ENCODE measurements at regions not wholly inside any gene's neighbourhood (a gene's known extent, or its start where the extent isn't known, plus 50 kb on each side); places are given as distances from the start of the nearest gene placed in this dataset.

DNA sequence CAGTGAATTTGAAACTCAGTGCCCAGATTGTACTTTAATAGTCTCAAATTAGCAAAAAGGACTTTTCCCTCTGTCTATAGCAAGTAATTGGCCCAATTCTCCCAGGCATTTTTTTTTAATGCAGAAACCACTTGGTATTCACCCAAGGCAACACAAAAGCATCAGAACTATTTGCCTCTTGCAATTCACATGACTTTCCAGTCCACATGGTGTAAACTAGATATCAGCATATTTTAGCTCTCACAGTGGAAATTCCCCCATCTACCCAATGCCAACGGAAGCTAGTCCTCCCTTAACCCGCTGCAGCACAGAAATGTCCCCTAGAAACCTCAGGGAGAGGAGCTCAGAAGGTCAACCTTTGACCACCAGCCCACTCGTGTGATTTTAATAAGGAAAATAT lies 103.4 kb upstream of the CDYL start:
- 82% methylated on average over 3 of the region's 3 CpGs for WGBS, 2 donors
- H3K4me3 ChIP-seq = no peak overlapping the region
- no peaks in the 10 kb centered on the region for H3K9me3 ChIP-seq
- H3K27me3 ChIP-seq = no peaks in the 10 kb centered on the region
- no peak overlapping the region for H3K27ac ChIP-seq
- intact Hi-C loops (cut with DNase I) = no loop called here
- H3K4me1 ChIP-seq = no peaks in the 10 kb centered on the region
- TF ChIP-seq EP300 (IDR thresholded peaks at IDR 0.05) (no peak), POLR2A (IDR thresholded peaks at IDR 0.05) (no peak), POLR2AphosphoS5 (IDR thresholded peaks at IDR 0.05) (no peak)
- TF ChIP-seq, protein P1, sequence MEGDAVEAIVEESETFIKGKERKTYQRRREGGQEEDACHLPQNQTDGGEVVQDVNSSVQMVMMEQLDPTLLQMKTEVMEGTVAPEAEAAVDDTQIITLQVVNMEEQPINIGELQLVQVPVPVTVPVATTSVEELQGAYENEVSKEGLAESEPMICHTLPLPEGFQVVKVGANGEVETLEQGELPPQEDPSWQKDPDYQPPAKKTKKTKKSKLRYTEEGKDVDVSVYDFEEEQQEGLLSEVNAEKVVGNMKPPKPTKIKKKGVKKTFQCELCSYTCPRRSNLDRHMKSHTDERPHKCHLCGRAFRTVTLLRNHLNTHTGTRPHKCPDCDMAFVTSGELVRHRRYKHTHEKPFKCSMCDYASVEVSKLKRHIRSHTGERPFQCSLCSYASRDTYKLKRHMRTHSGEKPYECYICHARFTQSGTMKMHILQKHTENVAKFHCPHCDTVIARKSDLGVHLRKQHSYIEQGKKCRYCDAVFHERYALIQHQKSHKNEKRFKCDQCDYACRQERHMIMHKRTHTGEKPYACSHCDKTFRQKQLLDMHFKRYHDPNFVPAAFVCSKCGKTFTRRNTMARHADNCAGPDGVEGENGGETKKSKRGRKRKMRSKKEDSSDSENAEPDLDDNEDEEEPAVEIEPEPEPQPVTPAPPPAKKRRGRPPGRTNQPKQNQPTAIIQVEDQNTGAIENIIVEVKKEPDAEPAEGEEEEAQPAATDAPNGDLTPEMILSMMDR (IDR thresholded peaks at IDR 0.05) = no peak
- no peak for DNase-seq
- no peaks in the 10 kb centered on the region for H3K36me3 ChIP-seq

DNA sequence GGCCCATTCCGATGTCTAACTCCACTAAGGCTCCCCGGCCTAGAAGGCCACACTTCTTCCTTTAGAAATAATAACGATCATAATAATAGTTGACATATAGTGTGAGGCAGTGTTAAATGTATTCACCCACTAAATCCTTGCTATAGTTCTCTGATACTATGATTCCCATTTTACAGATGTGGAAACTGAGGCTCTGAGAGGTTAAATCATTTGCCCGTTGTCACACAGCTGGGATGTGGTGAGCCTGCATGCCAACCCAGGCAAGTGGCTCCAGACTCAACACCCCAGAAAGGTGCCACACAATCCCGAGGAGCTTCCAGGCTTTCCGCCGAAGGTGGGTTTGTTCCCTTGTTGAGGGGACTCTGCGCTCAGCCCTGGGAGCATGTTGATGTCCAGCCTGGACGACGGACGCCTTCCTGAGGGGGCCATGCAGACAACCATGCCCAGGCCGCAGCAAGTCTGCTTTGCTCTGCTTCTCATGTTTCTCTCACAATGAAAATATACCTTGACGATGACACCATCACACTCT lies 104.6 kb upstream of the CDYL start:
- no peak for DNase-seq
- TF ChIP-seq POLR2A (IDR thresholded peaks at IDR 0.05) (no peak), POLR2AphosphoS5 (IDR thresholded peaks at IDR 0.05) (no peak), EP300 (IDR thresholded peaks at IDR 0.05) (no peak)
- TF ChIP-seq, protein P1 (IDR thresholded peaks at IDR 0.05) = no peak
- no peak overlapping the region for H3K4me3 ChIP-seq
- H3K4me1 ChIP-seq = no peaks in the 10 kb centered on the region
- 90 to 91% methylated on average over 12 to 13 of the region's 13 CpGs for WGBS, 2 donors
- intact Hi-C loops (cut with DNase I) = no loop called here
- no peak overlapping the region for H3K27ac ChIP-seq
- H3K27me3 ChIP-seq = no peaks in the 10 kb centered on the region
- no peaks in the 10 kb centered on the region for H3K9me3 ChIP-seq
- H3K36me3 ChIP-seq = no peaks in the 10 kb centered on the region

DNA sequence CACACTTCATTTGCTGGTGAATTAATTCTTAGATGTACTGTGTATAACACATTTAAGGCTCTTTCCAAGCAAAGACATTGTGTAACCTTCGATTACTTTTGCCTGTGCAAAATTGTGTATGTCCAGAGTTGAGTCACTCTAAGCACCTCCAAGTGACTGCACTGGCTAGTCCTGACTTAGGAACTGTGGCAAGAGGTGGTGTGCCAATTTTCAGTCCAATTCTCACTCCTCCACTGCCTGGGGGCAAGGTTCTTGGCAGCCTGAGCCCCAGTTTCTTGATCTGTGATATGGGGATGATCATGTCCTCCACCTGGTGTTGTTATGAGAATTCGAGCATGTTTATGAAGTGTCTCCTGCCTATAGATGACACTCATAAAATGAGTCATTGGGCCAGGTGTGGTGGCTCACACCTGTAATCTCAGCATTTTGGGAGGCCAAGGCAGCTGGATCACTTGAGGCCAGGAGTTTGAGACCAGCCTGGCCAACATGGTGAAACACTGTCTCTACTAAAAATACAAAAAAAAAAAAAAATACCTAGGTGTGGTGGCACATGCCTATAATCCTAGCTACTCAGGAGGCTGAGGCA lies 105.3 kb upstream of the CDYL start:
- no peaks in the 10 kb centered on the region for H3K4me1 ChIP-seq
- H3K9me3 ChIP-seq = no peaks in the 10 kb centered on the region
- no peaks in the 10 kb centered on the region for H3K27me3 ChIP-seq
- H3K27ac ChIP-seq = no peak overlapping the region
- no peaks in the 10 kb centered on the region for H3K36me3 ChIP-seq
- intact Hi-C loops (cut with DNase I) = no loop called here
- no peak for DNase-seq
- WGBS, 2 donors = 68 to 82% methylated on average over 2 of the region's 2 CpGs
- TF ChIP-seq POLR2A (IDR thresholded peaks at IDR 0.05) = no peak
- TF ChIP-seq, protein P1 (IDR thresholded peaks at IDR 0.05) = no peak
- no peak overlapping the region for H3K4me3 ChIP-seq

DNA sequence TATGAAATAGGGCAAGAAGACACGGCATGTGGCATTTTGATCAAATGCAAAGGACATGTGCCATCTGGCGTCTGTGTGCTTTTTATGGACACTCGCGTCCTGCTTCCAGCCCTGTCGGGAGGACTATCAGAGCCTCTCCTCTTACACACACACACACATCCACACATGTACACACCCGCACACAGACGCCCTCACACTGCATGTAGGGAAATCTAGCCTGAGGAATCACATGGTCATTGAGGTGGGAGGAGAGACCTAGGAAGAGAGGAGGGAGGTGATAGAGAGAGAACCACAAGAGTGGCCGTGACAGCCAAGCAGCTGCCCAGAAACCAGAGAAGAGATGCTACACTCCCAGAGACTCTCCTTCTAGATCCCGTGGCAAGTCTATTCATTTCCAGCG lies 105.9 kb upstream of the CDYL start:
- Histone ChIP-seq H3K27me3 (no peaks in the 10 kb centered on the region), H3K36me3 (no peaks in the 10 kb centered on the region), H3K9me3 (no peaks in the 10 kb centered on the region), H3K27ac (no peak overlapping the region), H3K4me3 (no peak overlapping the region), H3K4me1 (no peaks in the 10 kb centered on the region)
- TF ChIP-seq POLR2A (IDR thresholded peaks at IDR 0.05) (no peak), EP300 (IDR thresholded peaks at IDR 0.05) (no peak), POLR2AphosphoS5 (IDR thresholded peaks at IDR 0.05) (no peak)
- TF ChIP-seq, protein P1 (IDR thresholded peaks at IDR 0.05) = no peak
- intact Hi-C loops (cut with DNase I) = no loop called here
- DNase-seq = no peak
- 87 to 88% methylated on average over 10 of the region's 10 CpGs for WGBS, 2 donors

Measured in sigmoid colon (tissue), 6 donors.